ENCODE measurements at regions not wholly inside any gene's neighbourhood (a gene's known extent, or its start where the extent isn't known, plus 50 kb on each side); places are given as distances from the start of the nearest gene placed in this dataset.

DNA sequence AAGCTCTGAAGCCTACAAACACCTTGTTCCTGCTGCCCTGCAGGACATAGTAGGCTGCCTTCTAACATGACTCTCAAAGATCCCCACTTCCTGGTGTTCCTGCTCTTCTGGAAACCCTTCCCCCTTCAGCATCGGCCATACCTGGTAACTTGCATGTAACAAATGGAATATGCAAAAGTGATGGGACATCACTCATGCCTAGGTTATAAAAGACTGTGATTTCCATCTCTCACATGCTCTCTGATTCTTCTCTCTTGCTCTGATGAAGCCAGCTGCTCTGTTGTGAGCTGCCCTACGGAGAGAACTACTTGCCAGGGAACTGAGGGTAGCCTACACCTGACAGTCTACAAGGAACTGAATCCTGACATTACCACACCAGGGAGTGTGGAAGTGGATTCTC is 72.9 kb upstream of the IRX6 start:
- TF ChIP-seq, protein P1, sequence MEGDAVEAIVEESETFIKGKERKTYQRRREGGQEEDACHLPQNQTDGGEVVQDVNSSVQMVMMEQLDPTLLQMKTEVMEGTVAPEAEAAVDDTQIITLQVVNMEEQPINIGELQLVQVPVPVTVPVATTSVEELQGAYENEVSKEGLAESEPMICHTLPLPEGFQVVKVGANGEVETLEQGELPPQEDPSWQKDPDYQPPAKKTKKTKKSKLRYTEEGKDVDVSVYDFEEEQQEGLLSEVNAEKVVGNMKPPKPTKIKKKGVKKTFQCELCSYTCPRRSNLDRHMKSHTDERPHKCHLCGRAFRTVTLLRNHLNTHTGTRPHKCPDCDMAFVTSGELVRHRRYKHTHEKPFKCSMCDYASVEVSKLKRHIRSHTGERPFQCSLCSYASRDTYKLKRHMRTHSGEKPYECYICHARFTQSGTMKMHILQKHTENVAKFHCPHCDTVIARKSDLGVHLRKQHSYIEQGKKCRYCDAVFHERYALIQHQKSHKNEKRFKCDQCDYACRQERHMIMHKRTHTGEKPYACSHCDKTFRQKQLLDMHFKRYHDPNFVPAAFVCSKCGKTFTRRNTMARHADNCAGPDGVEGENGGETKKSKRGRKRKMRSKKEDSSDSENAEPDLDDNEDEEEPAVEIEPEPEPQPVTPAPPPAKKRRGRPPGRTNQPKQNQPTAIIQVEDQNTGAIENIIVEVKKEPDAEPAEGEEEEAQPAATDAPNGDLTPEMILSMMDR (IDR thresholded peaks at IDR 0.05; ENCODE audit: low read depth, low read length, poor library complexity, severe bottlenecking) = no peak
- TF ChIP-seq EZH2phosphoT487 (IDR thresholded peaks at IDR 0.05; ENCODE audit: borderline replicate concordance, low read length) = no peak

All from DOHH2 (cell line).